ENCODE measurements at regions not wholly inside any gene's neighbourhood (a gene's known extent, or its start where the extent isn't known, plus 50 kb on each side); places are given as distances from the start of the nearest gene placed in this dataset.

DNA sequence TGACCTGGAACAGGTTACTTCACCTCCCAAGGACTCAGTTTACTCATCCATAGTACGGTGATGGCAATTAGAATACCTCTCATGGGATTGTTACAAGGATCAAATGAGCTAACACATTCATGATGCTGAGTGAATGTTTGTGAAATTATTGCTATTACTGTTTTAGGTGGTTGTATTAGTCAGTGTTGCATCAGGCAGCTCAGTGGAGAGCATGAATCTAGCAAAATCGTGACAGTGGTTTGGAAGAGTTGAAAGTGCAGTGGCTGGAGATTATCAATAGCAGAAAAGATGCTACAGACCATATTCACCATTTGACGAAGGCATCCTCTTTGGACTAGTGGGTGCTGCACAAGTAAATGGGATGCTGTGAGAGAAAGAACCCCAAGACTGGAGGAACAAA, 50.4 kb upstream of the CTNNBL1 start:
- no peak for DNase-seq

DNA sequence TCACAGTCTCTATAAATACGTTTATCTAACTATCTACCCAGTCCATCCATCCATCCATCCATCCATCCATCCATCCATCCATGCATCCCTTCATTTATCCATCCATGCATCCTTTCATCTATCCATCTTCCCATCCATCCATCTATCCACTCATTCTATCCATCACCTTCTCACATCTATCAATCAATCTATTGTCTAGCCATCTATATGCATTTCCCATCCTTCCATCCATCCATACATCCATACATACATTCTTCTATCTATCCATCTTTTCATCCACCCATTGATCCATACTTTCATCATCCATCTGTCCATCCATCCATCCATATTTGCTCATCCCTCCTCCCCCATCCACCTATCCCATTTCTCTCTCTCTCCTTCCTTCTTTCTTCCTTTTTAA, 51.6 kb upstream of the CTNNBL1 start:
- DNase-seq, result no peak

GRCh38 chr20:37640600-37641561, 52.9 kb upstream of the CTNNBL1 start:
- no peak for DNase-seq

DNA sequence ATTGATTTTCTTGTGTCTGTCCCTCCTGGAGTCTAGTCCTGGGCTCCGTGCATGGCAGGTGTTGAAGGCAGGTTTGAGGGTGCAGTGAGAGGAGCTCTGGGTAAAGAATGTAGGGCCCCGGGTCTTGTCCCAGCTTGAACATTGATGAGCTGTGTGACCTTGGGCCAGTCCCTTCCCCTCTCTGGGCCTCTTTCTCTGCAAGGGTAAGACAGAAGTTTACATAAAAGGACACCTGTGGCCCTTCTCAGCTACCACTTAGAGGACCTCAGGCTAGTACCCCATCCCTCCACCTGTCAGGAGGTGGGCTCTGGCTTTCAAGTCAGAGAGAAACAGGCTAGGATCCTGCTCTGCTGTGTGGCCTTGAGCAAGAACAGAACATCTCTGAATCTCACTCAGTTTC, 55.3 kb upstream of the CTNNBL1 start:
- DNase-seq, result no peak

- DNase-seq, result no peak
Observed at GRCh38 chr20:37636977-37637376, 56.9 kb upstream of the CTNNBL1 start.

- DNase-seq, result no peak
Observed at GRCh38 chr20:37636212-37636975, 57.4 kb upstream of the CTNNBL1 start.

DNA sequence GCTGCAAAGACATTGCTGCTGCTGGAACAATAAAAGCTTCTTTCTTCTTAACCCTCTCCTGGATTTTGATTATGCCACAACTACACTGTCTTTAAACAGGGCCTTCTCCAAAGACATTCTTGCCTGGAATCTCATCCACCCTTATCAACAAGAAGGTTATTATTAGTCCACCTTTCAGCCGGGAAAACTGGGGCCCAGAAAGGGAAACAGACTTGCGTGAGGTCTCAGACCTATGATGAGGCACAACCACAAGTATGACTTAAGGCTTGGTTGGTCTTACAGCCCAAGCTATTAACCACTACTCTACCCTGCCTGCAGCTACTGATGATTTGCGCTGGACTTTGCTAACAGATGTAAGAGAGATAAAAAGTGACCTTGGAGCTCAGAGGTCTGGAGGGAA, 62.8 kb upstream of the CTNNBL1 start:
- DNase-seq, result no peak

DNA sequence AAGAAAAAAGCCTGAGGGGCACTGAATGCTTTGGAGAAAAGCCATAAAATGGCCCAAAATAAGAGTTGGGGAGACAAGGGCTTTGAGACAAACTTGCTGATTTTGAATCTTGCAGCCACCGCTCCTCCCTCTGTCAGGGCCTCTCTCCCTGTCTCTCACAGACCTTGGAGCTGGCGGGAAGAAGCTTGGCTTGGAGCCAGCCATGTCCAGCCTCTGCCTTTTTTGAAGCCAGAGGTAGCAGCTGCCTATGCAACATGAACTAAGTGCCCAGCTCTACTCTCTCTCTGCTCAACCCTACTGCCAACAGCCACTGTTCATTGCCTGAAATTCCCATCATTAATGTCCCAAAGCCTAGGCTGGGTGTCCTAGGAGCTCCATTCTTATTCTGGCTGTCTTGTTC, 63.7 kb upstream of the CTNNBL1 start:
- DNase-seq, result no peak

- DNase-seq, result no peak
Observed at GRCh38 chr20:37627767-37628130, 66.1 kb upstream of the CTNNBL1 start.

GRCh38 chr20:37627060-37627766, 66.6 kb upstream of the CTNNBL1 start:
- DNase-seq, result no peak

- DNase-seq, result no peak
Observed at GRCh38 chr20:37624963-37625362, 68.9 kb upstream of the CTNNBL1 start.

DNA sequence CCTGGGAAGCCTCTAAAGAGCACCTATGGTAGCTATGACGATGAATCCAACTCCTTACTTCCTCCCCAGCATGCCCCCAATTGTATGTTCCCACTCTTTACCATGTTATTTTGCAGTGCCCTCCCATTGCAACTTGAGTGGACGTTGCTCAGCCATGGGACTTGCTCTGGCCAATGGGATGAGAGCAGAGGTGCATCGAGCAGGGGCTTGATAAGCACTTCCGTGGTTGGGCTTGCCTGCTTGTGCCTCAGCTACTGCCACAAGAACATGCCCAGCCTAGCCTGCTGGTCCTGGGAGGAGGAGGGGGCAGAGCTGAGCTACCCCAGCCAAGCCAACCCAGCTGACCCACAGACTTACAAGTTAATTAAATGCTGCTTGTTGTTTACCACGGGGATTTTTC, 71.1 kb upstream of the CTNNBL1 start:
- no peak for DNase-seq

GRCh38 chr20:37619496-37619895, 74.3 kb upstream of the CTNNBL1 start:
- DNase-seq, result no peak

- no peak for DNase-seq
Observed at GRCh38 chr20:37616110-37616425, 77.8 kb upstream of the CTNNBL1 start.

DNA sequence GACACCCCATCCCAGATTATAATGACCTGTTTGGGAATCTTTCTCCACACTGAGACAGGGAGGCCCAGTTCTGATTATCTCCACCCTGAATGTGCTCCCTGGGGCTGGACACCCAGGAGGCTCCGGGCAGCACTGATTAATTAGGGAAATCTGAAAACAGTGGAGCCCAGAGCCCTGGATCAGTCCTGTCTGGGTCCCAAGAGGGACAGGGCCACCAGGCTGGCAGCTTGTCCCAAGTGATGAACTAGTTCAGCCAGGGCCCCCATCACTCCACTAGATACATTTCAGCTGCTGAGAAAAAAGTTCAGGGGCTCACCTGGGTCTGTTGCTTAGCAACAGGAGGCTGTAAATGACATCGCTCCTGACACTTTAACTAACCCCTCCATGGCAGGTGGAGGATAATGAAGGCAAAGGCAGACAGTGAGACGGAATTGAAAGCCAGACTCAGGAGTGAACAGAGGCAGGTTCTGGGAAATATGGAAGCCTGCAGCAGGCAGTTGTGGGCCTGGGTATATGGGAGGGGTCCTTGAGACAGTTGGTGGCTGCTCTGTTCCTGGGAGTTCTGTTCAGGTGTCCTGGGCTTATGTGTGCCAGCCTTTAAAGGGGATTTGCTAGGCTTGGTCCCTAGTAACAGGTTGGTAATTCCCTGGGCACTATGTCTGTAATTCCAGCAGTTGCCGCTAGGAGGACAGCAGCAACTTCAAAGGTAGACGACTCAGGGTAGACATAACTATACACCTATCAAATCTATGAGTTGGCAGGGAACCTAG, 78.3 kb upstream of the CTNNBL1 start:
- DNase-seq, result peak; percentile 45

GRCh38 chr20:37611852-37612251, 82.0 kb upstream of the CTNNBL1 start:
- no peak for DNase-seq

- no peak for DNase-seq
Observed at GRCh38 chr20:37611346-37611745, 82.5 kb upstream of the CTNNBL1 start.

GRCh38 chr20:37610203-37610798, 82.6 kb upstream of the BLCAP start:
- no peak for DNase-seq

GRCh38 chr20:37602634-37603033, 75.0 kb upstream of the BLCAP start:
- no peak for DNase-seq

DNA sequence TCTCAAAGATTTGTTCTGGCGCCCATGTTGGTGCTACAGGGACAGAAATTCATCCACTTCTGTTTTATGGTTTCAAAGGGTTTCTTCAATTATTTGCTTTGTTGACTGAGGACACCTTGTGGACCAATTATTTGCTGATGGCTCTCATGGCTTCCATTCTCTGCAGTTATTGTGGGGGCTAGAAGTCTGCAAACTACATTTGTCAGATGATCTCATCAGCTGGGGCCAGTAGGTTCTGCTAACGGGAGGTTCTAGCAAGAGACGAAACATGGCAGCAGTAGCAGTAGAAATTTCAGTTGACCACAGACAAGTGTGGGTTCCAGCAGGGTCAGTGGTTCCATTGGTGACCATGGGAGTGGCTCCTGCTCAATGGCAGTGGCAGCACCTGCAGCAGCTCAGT, 72.8 kb upstream of the BLCAP start:
- DNase-seq, result no peak

GRCh38 chr20:37598575-37599342, 71.1 kb upstream of the BLCAP start:
- DNase-seq, result no peak

GRCh38 chr20:37598100-37598543, 70.4 kb upstream of the BLCAP start:
- DNase-seq, result no peak
